AG09309 (cell line): ENCODE measurements at regions not wholly inside any gene's neighbourhood (a gene's known extent, or its start where the extent isn't known, plus 50 kb on each side); places are given as distances from the start of the nearest gene placed in this dataset.
"Not testable (repeated sequence)": the region's sequence is repeated elsewhere in the genome, so short reads cannot be mapped to it uniquely, and the experiment has no call there.

ENCODE experiments used
- DNase-seq: peaks from one replicate; pipeline ENCODE4 v3.0.0-alpha.2; 2010; ENCODE audit warnings: low read depth
- H3K4me3 ChIP-seq: 2 replicates; pipeline ENCODE4 v1.5.1; 2011; ENCODE audit warnings: mild to moderate bottlenecking, low read depth, low read length, moderate library complexity; ENCODE audit not compliant: control insufficient read depth
- CTCF ChIP-seq: IDR thresholded peaks from 2 replicates; pipeline ENCODE4 v1.5.1; 2011; ENCODE audit warnings: mild to moderate bottlenecking, low read depth, low read length, inconsistent platforms; ENCODE audit not compliant: insufficient read depth, control insufficient read depth; ENCODE audit errors: missing control alignments

GRCh38 chr2:195106681-195107380 lies 550.2 kb upstream of the SLC39A10 start:
- DNase-seq, result no peak
- no peak overlapping the region for H3K4me3 ChIP-seq
- no peak for TF ChIP-seq CTCF

- no peak overlapping the region for H3K4me3 ChIP-seq
- DNase-seq, result no peak
- TF ChIP-seq CTCF, result no peak
Observed at GRCh38 chr2:195105581-195105980, 551.4 kb upstream of the SLC39A10 start.

- no peak for DNase-seq
- H3K4me3 ChIP-seq, result no peak overlapping the region
- no peak for TF ChIP-seq CTCF
Observed at GRCh38 chr2:195094330-195094729, 562.7 kb upstream of the SLC39A10 start.

DNA sequence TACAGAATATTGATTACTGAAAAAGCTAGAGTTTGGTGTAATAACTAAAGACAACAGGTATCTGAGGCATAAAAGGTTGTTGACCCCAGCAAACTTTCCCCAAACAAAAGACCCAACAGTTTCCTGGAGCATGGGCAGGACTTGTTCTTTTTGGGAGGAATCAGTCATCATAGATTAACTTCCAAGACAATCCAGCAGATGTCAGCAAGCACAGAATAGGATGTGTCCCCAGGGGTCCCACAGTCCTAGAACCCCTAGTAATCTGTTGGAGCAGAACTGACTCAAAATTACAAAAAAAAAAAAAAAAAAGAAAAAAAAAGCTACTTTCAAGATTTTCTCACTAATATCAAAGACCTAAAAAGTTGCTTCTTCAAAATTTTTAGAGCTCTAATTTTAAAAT lies 564.7 kb upstream of the SLC39A10 start:
- TF ChIP-seq CTCF, result no peak
- H3K4me3 ChIP-seq, result no peak overlapping the region
- DNase-seq, result no peak

- DNase-seq, H3K4me3 ChIP-seq: not testable (repeated sequence)
Observed at GRCh38 chr2:195072806-195073205, 584.2 kb upstream of the SLC39A10 start.

DNA sequence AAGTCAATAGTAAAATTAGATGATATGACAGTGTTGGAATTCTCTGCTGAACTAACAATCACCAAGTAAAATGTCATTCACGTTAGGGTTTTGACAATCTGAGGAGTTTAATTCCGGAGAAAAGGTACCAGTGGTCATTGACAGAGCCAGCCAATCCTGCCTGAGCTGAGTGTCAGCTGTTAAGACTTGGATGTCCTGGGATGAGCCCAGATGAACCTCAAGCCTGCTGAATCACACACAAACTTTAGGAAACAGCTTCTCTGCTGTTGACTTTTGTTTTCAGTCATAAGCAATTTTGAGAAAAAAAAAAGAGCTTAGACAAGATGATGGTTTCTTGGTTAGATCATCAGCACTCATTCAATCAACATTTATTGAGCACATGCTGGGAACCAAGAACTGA lies 600.0 kb upstream of the SLC39A10 start:
- no peak for DNase-seq
- no peak for TF ChIP-seq CTCF

DNA sequence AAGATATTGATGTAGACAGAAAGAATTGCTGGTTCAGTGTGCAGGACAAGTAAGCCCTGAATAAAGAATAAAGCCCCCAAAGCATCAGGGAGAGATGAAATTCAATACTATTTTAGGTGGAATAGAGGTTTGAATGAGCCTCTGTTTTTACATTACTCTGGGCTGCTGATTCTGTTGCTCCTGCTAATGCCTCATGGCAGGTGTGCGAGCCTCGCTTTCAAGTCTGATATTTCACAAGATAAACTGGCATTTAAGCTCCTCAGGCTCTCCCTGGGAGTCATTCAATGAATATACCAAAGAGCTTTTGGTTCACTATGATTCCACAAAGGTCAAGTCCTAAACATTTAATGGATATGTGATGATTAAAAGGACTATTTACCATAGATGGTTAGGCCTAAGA lies 601.0 kb upstream of the SLC39A10 start:
- no peak overlapping the region for H3K4me3 ChIP-seq
- no peak for TF ChIP-seq CTCF
- no peak for DNase-seq

More for the DNA sequence above, 600.0 kb upstream of the SLC39A10 start:
- H3K4me3 ChIP-seq, result no peak overlapping the region
